Stimulated activated CD4-positive, alpha-beta T cell treated with anti-CD3 and anti-CD28 coated beads, Interleukin-2, amount 100 ng/mL, for 48 hours (primary cell): ENCODE measurements at regions not wholly inside any gene's neighbourhood (a gene's known extent, or its start where the extent isn't known, plus 50 kb on each side); places are given as distances from the start of the nearest gene placed in this dataset.
"Not testable (repeated sequence)": the region's sequence is repeated elsewhere in the genome, so short reads cannot be mapped to it uniquely, and the experiment has no call there.

ENCODE experiments used
- DNase-seq, 2 donors: peaks; one replicate each; pipeline ENCODE4 v3.0.0-alpha.2; 2020

DNA sequence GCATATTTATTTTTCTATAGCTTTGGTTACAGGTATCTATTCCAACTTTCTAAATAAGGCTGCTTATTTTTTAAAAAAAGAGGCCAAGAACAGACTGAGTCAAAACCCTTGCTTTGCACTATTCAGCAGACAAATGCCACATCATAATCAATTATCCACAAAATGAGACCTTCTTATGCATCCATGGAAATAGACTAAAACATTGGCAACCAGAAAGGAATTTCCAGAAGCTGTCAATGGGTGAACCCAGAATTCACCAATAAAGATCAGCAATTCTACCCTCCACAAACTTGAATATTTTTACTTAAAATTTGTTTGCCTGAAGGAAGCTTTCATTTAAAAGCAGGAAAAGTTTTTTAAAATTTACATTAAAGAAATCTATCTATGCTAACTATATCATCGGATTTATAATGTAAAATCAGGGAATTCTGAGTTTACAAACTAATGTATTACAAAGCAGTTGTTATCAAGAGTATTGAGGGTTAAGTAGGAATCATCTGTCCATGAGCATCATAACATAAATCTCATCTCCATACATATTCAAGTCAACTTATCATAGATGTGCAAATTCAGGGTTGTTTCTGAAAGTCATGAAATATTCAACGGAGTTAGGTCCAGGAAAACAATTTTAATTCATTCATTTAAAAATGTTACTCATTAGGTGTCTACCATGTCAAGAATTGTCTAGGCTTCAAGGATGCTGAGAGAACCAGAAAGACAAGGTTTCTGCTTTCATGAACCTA lies 548.0 kb downstream of the SATB2 start:
- DNase-seq, result no peak

GRCh38 chr2:198905881-198906612 lies 551.7 kb downstream of the SATB2 start:
- no peak for DNase-seq

DNA sequence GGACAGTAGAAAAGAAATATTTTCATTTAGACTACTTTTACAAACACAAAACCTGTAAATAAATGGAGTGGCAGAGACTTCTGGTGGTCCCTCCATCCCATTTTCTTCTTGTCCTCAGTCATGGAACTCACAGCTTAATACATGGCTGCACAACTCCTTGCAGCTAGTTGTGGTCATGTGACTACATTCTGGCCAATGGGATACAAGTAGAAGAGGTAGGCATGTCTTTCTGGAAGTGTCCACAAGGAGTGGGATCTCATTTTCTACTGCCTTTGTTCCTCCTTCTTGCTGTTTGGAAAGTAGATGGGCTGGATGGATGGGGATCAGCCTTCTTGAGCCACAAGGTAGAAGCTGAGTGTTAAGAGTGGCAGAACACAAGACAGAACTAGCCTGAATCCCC lies 555.8 kb downstream of the SATB2 start:
- DNase-seq, result no peak

DNA sequence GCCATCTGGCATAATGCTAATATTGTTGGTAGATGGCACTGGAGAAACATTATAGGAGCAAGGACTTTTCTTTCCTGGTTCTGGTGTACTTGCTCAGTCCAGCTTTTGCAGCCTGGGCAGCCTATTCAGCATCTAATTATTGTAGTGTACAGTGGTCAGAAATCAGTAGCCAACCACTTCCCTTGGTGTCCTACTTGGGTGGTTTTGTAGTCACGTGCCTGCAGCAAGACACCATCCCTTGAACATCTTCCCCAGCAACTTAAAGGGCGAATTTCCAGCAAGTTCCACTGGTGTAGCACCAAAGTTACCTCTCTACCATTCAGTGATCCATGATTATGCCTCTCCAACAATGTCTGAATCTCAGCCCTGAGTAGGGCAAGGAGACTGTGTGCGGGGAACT lies 557.6 kb downstream of the SATB2 start:
- DNase-seq, result no peak

DNA sequence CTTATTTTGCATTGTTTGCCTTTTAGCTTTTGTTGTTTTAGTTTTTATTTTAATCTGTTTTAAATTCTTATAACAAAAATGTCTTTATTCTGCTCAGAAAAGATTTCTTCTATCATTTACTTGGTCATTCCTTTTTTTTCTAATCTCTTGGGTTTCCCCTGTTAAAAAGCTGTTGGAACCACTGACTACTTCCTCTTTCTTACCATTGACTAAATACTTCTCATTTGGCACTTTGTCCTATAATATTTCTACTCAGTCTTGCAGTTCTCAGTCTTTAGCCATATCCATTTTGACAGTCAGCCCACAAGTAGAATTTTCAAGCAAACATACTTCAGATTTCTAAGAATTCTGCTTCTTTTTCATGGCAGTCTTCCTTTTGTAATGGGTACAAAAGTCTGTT lies 567.2 kb downstream of the SATB2 start:
- DNase-seq, result no peak

DNA sequence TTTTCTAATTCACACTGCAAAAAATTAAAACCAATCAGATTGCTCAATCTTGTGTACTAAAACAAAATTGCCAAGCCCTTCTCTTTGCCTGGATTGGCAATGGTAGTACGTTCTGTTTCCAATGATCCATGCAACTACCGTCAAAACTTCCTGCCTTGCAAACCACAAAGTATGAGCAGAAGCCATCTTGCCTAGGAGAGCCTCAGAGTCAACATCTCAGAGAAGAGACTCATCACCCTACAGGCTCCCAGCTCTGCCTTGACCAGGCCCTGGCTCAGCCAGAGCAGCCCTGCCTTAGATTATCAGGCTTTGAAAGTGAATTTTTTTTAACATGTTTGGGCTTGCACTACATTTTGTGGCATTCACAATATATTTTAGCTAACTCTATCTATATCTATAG lies 574.1 kb downstream of the SATB2 start:
- no peak for DNase-seq

DNA sequence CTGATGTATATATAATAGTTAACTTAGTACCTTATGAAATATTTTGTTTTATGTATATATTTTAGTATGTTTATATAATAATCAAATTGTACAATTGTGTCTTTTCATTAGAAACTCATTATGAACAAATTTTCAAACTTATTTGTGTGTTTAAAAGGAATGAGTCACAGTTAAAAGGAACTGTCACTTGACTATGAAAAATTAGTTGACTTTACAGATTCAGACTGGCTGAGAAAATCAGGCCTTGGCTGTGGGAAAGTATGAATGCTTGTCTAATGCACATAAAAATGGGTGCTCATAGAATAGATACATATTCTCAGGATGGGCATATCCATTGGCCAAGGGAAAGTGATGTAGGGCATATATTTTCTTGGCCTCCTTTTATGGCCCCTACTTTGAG lies 576.8 kb downstream of the SATB2 start:
- no peak for DNase-seq

DNA sequence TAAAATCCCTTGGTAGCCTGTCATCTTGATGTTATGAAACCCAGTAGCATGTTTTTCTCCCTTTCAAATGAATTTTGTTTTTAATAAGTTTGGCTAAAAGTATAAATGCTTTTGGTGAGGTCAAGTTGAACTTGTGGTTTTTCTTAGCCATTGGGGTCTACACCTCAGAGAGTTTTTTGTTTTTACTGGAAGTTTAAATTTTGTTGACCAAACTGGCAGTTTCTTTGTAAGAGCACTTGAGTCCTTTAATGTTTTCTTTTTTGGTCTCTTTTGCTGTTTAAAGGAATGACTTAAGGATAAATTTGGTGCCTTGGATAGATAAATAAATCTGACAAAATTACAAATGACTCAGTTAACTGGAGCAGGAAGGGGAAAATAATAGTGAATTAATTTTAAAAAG lies 577.3 kb downstream of the SATB2 start:
- DNase-seq, result no peak

DNA sequence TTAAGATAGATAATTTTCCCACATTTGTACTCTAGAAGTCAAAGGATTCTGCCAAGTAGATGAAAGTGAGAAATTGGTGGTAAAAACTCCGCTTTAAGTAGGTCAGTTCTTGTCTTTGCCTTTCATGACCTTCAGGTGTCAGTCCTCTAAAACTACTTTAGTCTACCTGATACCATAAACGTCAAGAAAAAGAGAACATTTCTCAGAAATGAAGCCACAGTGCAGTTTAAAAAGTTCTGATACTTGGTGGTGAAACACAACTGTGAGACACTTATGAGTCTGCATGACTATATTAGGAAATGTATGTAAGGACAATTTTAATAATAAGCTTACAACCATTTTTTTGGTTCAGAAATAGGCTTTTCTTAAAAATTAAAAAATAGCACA lies 583.3 kb downstream of the SATB2 start:
- no peak for DNase-seq

- DNase-seq, result no peak
These were observed 584.0 kb downstream of the SATB2 start for GRCh38 chr2:198873503-198874471.

DNA sequence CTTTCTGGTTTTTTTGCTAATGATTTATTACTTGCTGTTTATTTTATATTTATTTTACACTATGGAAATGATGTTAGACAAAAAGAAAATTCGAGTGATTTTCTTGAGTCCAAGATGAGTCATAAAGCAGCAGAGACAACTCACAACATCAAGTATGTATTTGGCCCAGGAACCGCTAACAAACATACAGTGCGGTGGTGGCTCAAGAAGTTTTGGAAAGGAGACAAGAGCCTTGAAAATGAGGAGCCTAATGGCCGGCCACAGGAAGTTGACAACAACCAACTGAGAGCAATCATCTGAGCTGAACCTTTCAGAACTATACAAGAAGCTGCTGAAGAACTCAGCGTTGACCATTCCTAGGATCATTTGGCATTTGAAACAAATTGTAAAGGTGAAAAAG lies 594.1 kb downstream of the SATB2 start:
- DNase-seq, result no peak

- DNase-seq, result no peak
These were observed 596.7 kb downstream of the SATB2 start for GRCh38 chr2:198861080-198861479.

GRCh38 chr2:198857246-198857645 lies 600.5 kb downstream of the SATB2 start:
- DNase-seq, result no peak

GRCh38 chr2:198855746-198856145 lies 602.0 kb downstream of the SATB2 start:
- not testable (repeated sequence) for DNase-seq

GRCh38 chr2:198852248-198852647 lies 605.5 kb downstream of the SATB2 start:
- no peak for DNase-seq

- DNase-seq, result no peak
These were observed 632.2 kb downstream of the SATB2 start for GRCh38 chr2:198825534-198825933.

- no peak for DNase-seq
These were observed 640.2 kb downstream of the SATB2 start for GRCh38 chr2:198817536-198817935.

GRCh38 chr2:198815626-198816025 lies 642.1 kb downstream of the SATB2 start:
- DNase-seq, result no peak

GRCh38 chr2:198811198-198811597 lies 646.5 kb downstream of the SATB2 start:
- DNase-seq, result no peak

GRCh38 chr2:198809976-198810375 lies 647.8 kb downstream of the SATB2 start:
- no peak for DNase-seq

- no peak for DNase-seq
These were observed 650.6 kb downstream of the SATB2 start for GRCh38 chr2:198807131-198807530.

DNA sequence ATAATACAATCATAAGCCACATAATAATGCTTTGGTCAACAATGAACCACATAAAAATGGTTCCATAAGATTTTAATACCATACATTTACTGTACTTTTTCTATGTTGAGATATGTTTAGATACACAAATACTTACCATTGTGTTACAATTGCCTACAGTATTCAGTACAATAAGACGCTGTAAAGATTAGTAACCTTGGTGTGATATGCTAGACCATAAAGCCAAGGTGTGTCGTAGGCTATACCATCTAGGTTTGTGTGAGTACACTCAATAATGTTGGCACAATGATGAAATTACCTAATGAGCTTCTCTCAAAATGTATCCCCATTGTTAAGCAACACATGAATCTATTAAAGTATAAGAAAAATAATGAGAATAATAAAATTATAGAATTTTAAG lies 662.3 kb downstream of the SATB2 start:
- DNase-seq, result no peak

- no peak for DNase-seq
These were observed 666.1 kb downstream of the SATB2 start for GRCh38 chr2:198791623-198792022.
